ENCODE measurements at regions not wholly inside any gene's neighbourhood (a gene's known extent, or its start where the extent isn't known, plus 50 kb on each side); places are given as distances from the start of the nearest gene placed in this dataset.

DNA sequence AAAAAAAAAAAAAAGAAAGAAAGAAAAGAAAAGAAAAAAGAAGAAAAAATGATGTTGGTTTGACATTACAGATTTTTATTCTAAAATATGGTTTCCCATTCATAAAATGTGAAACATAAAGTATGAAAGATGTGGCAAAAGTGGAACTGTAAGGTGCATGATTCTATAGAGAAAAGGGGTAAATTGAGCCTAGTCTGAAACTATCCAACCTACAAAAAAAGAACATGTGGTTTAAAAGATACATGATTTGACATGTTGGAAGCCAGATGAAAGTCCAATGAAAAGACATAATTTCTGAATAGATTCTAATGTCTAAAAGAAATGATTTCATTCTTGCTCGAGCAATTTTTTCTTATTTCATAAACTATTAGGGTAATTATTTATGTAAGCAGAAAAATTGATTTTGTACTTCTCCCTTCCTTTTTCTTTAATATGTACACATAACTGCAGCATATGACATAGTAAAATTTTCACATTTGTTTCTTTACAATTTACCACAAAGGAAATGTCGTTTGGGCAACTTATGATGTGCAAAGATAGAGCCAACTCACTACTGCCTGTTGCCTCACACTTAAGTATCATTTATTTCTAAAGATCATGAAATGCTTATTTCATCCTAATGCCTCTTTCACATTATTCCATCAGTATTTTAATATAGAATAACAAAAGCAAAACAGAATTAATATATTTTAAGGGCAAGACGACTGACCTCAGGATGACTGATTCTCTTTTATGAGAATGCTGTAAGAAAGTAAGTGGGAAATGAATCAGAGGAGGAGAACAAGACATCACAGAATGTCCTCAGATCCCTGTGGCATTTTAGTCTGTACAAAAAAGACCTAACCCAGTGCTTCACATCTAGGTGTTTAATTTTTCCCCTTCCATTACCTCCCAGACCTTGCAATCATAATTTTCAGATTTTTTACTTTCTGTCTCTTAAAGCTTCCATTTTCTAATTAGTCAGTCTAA is 165.8 kb upstream of the HMCN1 start:
- Histone ChIP-seq H3K4me1 (no peaks in the 10 kb centered on the region), H3K27me3 (no peaks in the 10 kb centered on the region), H3K27ac (no peak overlapping the region), H3K4me3 (no peak overlapping the region), H3K36me3 (no peaks in the 10 kb centered on the region), H3K9me3 (no peaks in the 10 kb centered on the region)
- TF ChIP-seq CTCF (IDR thresholded peaks at IDR 0.05 in 4 of 5, conservative IDR thresholded peaks at IDR 0.05 in 1 of 5) (no peak), POLR2A (IDR thresholded peaks at IDR 0.05) (no peak)
- ATAC-seq (no peak), DNase-seq (no peak)
- in situ Hi-C loops (cut with MboI; ENCODE audit: low sequenced_read_pairs in 4 of 4): no loop called here
- intact Hi-C loops (cut with DNase I; ENCODE audit: low total_unique reads): no loop called here

- DNase-seq (no peak), ATAC-seq (no peak)
- no peaks in the 10 kb centered on the region for H3K9me3 ChIP-seq
- intact Hi-C loops (cut with DNase I; ENCODE audit: low total_unique reads) (no loop called here), in situ Hi-C loops (cut with MboI; ENCODE audit: low sequenced_read_pairs in 4 of 4) (no loop called here)
- no peak overlapping the region for H3K4me3 ChIP-seq
- TF ChIP-seq POLR2A (IDR thresholded peaks at IDR 0.05) (no peak), CTCF (IDR thresholded peaks at IDR 0.05 in 4 of 5, conservative IDR thresholded peaks at IDR 0.05 in 1 of 5) (no peak)
- no peaks in the 10 kb centered on the region for H3K36me3 ChIP-seq
- H3K4me1 ChIP-seq: no peaks in the 10 kb centered on the region
- no peaks in the 10 kb centered on the region for H3K27me3 ChIP-seq
- H3K27ac ChIP-seq: no peak overlapping the region
Observed at GRCh38 chr1:185567440-185567839, 166.8 kb upstream of the HMCN1 start.

- Histone ChIP-seq H3K27ac (no peak overlapping the region), H3K27me3 (no peaks in the 10 kb centered on the region), H3K4me1 (no peaks in the 10 kb centered on the region), H3K4me3 (no peak overlapping the region), H3K36me3 (no peaks in the 10 kb centered on the region), H3K9me3 (no peaks in the 10 kb centered on the region)
- in situ Hi-C loops (cut with MboI; ENCODE audit: low sequenced_read_pairs in 4 of 4) (no loop called here), intact Hi-C loops (cut with DNase I; ENCODE audit: low total_unique reads) (no loop called here)
- no peak for DNase-seq
- TF ChIP-seq CTCF (IDR thresholded peaks at IDR 0.05 in 4 of 5, conservative IDR thresholded peaks at IDR 0.05 in 1 of 5) (no peak), POLR2A (IDR thresholded peaks at IDR 0.05) (no peak)
- ATAC-seq: no peak
Observed at GRCh38 chr1:185566995-185567394, 167.2 kb upstream of the HMCN1 start.

DNA sequence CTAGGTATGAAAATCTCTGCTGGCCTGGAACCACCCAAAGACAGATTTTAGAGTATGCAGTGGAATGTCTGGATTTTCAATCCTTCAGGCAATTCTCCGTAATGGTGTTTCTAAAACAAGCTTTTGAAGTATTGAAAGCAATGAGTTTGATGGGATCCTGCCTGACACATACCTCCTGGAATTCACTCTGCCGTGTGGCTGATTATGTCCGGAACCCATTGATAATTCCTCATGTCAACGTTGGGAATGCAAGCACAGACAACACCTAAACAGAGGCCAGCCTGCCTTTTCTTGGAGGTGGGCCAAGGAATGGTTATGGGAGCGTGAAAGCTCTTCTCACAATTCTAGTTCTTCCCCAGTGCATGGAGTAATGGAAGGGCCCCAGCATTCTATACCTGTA is 168.9 kb upstream of the HMCN1 start:
- intact Hi-C loops (cut with DNase I; ENCODE audit: low total_unique reads): no loop called here
- ATAC-seq: no peak
- H3K27me3 ChIP-seq: no peaks in the 10 kb centered on the region
- H3K36me3 ChIP-seq: no peaks in the 10 kb centered on the region
- H3K4me1 ChIP-seq: no peaks in the 10 kb centered on the region
- in situ Hi-C loops (cut with MboI; ENCODE audit: low sequenced_read_pairs in 4 of 4): no loop called here
- H3K9me3 ChIP-seq: no peaks in the 10 kb centered on the region
- H3K4me3 ChIP-seq: no peak overlapping the region
- TF ChIP-seq CTCF (IDR thresholded peaks at IDR 0.05 in 4 of 5, conservative IDR thresholded peaks at IDR 0.05 in 1 of 5) (no peak), POLR2A (IDR thresholded peaks at IDR 0.05) (no peak)
- no peak overlapping the region for H3K27ac ChIP-seq
- no peak for DNase-seq
